ENCODE measurements at regions not wholly inside any gene's neighbourhood (a gene's known extent, or its start where the extent isn't known, plus 50 kb on each side); places are given as distances from the start of the nearest gene placed in this dataset.

- no peak for TF ChIP-seq CTCF (IDR thresholded peaks at IDR 0.05; ENCODE audit: low read length, missing control alignments)
- peak; percentile 24 for DNase-seq (ENCODE audit: low read depth)
- H3K4me3 ChIP-seq (replicated peaks; ENCODE audit: low read depth, low read length) = no peak overlapping the region
Observed at GRCh38 chr11:112610494-112610893, 349.8 kb upstream of the PLET1 start.

DNA sequence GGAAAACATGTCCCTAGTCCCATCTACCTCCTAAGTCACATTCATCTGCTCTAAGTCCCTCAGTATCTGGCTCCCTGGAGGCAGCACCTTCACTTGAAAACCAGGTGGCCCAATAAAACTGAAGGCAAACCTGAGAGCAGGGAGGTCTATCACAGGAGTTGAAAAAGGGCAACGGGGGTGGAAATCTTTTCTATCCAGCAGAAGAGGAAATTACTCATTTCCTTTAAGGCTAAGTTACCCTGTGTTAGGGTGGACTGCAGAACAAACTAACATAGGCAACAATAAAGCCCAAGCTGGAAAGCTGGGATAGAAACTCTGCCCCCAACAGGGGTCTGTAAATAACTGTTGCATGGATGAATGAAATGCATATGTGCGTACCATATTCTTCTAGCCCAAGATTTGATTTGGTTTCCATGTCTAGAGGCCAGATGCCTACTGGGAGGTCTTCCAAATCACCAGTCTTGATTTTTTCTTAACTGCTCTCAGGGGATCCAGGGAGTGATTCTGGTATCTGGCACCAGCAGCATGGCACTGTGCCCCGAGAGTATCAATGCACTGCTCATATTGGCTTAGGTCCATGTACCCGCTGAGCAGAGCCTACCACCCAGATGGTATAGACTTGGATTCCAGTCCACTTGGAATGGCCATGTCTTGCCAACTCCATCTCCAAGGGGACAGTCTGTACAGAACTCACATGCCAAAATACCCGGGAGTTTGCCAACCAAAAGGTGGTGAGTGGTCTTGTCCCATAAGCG lies 350.0 kb upstream of the NCAM1 start:
- peak; percentile 31 for DNase-seq (ENCODE audit: low read depth)
- no peak for TF ChIP-seq CTCF (IDR thresholded peaks at IDR 0.05; ENCODE audit: low read length, missing control alignments)
- no peak overlapping the region for H3K4me3 ChIP-seq (replicated peaks; ENCODE audit: low read depth, low read length)

DNA sequence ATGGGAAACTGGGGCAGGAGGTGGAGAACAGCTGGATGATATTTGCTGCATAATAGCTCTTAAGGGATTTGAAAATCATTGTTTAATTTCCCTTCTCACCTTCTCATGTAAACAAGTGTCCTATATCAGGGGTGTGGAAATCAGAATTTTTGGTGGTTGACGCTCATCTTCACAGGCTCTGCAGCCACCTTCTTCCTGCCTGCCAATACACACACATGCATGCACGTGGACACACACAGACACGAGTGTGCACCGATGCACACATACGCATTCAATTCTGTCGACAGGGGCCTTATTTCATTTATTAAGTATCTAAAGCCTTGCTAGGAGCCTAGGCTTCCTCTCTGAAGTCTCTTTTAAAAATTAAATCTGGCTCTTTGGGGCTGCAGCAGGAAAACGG lies 349.4 kb upstream of the NCAM1 start:
- TF ChIP-seq CTCF (IDR thresholded peaks at IDR 0.05; ENCODE audit: low read length, missing control alignments) = no peak
- no peak for DNase-seq (ENCODE audit: low read depth)
- H3K4me3 ChIP-seq (replicated peaks; ENCODE audit: low read depth, low read length) = no peak overlapping the region

- peak; percentile 31 for DNase-seq (ENCODE audit: low read depth)
- H3K4me3 ChIP-seq (replicated peaks; ENCODE audit: low read depth, low read length) = no peak overlapping the region
- TF ChIP-seq CTCF (IDR thresholded peaks at IDR 0.05; ENCODE audit: low read length, missing control alignments) = no peak
Observed at GRCh38 chr11:112612250-112612849, 348.9 kb upstream of the NCAM1 start.

- peak; percentile 72 for DNase-seq (ENCODE audit: low read depth)
Observed at GRCh38 chr11:112613051-112613972, 347.9 kb upstream of the NCAM1 start.

DNA sequence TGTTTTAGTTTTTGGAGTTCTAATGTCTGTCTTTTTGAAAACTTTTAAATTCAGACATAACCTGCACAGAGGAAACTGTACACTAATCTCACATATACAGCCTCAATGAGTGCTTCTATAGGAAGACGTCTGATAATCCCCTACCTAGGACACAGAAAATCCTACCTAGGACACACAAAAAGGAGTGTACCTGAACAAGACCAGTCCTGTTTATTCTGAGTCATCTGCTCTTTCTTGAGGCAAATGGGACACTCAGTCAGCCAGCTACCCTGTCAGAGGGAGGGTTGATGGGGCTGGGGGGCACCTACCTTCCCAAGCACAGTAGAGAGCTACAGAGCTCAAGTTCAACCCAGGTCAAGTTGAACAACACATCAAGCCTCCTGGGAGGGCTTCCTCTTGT lies 346.6 kb upstream of the NCAM1 start:
- TF ChIP-seq CTCF (IDR thresholded peaks at IDR 0.05; ENCODE audit: low read length, missing control alignments) = no peak
- DNase-seq (ENCODE audit: low read depth) = no peak
- no peak overlapping the region for H3K4me3 ChIP-seq (replicated peaks; ENCODE audit: low read depth, low read length)

More at GRCh38 chr11:112613051-112613972, 347.9 kb upstream of the NCAM1 start:
- TF ChIP-seq CTCF (IDR thresholded peaks at IDR 0.05; ENCODE audit: low read length, missing control alignments) = no peak
- H3K4me3 ChIP-seq (replicated peaks; ENCODE audit: low read depth, low read length) = no peak overlapping the region
